ENCODE measurements at regions not wholly inside any gene's neighbourhood (a gene's known extent, or its start where the extent isn't known, plus 50 kb on each side); places are given as distances from the start of the nearest gene placed in this dataset.
"Not testable (repeated sequence)": the region's sequence is repeated elsewhere in the genome, so short reads cannot be mapped to it uniquely, and the experiment has no call there.

DNA sequence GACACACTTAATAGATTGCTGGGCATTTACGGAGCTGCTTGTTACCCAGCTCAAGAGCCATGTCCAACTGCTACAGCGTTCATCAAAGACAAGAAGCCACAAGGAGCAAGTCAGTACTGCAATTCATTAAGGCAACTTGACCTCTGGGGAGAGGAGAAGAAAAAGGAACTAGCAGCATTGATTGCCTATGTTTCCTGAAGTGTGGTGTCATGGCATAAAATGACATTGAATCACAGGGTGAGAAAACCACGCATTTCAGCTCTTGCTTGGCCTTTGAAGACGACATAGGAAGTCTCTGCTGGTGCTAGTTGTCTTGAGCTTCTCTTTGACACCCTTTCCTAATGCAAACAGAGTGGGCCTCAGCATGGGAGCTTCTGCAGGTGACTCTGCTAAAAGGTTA, 139.1 kb downstream of the CDH26 start:
- no peak for DNase-seq (ENCODE audit: low spot score)

DNA sequence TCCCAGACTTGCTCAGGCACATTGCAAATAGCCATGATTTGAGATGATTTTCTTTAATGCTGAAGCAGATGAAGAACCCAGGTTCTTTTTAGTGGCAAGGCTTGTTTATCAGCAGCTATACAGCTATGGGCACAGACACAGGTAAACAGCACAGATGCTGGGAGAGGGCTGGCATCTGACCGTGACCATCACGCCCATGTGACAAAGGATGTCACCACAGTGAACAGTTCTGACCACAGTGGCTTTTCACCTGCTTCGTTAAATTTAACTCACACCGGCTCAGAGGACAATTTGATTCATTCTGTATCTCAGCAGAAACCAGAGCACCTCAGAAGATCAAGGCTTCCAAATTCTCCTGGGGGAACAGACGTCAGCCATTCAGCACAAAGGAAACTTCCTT, 142.6 kb downstream of the CDH26 start:
- no peak for DNase-seq (ENCODE audit: low spot score)

DNA sequence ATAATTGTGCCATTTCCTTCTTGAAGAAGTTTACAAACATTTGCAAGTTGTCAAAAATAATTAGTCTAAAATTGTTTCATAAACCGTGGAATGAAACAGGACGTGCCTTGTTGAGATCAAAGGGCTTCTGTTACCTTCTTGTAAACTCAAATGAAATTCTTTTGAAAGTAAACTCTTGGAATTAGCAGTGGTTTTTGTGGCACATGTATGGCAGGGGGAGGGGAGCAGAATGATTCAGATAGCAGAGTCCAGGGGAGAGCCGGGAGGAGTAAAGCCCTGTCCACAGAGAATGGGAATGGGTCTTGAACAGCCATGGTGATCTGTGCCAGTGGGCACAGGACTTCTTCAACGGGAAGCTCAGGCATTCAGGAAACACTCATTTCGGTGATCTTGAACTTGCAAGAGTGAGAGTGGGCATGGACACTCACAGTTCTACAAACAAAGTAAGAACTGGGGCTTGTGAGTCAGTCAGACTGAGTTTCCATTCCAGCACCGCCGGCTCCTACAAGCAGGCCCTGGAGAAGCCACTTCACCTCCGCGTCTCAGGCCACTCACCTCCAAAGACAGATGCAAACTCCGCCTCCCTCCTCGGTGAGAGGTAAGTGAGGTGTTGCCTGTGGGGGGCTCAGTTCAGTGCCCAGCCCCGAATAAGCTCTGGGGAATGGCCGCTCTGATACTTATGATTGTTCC, 143.1 kb downstream of the CDH26 start:
- no peak for DNase-seq (ENCODE audit: low spot score)

DNA sequence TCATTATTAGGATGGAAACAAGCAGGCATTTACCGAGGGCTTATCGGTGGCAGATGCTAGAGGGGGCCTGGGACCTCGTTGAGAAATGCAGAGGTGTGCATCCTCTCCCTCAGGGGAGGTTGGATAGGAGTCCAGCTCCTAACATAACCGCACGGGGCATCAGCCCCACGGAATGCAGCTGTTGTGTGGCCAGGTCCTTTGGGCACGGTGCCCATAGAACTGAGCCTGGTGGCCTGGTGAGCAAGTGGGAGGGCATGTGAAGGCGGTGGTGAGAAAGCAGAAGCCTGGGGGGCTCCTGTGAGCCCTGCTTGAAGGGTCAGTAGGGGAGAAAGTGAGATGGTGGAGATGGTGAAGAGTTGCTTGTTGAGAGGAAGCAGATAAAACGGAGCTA, 143.7 kb downstream of the CDH26 start:
- no peak for DNase-seq (ENCODE audit: low spot score)

DNA sequence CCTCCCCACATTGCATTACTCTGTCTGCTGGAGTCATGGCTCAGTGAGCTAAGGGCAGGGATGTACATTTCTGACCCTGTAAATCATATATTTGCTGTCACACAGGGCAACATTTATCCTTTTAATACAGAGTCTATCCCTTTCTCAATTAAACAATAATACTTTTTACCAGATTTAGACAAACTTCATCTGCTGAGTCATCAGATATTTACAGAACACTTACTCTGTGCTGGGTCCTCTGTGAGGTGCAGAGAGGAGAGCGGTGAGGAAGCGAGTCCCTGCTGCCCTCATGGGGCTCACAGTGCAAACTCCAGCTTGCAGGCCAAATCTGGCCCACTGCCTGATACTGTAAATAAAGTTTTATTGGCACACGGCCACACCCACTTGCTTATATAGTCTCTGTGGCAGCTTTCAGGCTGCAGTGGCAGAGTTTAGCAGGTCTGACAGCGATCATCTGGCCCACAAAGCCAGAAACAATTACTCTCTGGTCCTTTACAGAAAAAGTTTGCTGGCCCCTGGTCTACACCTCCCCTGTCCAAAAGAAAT, 144.5 kb downstream of the CDH26 start:
- DNase-seq (ENCODE audit: low spot score), result no peak

DNA sequence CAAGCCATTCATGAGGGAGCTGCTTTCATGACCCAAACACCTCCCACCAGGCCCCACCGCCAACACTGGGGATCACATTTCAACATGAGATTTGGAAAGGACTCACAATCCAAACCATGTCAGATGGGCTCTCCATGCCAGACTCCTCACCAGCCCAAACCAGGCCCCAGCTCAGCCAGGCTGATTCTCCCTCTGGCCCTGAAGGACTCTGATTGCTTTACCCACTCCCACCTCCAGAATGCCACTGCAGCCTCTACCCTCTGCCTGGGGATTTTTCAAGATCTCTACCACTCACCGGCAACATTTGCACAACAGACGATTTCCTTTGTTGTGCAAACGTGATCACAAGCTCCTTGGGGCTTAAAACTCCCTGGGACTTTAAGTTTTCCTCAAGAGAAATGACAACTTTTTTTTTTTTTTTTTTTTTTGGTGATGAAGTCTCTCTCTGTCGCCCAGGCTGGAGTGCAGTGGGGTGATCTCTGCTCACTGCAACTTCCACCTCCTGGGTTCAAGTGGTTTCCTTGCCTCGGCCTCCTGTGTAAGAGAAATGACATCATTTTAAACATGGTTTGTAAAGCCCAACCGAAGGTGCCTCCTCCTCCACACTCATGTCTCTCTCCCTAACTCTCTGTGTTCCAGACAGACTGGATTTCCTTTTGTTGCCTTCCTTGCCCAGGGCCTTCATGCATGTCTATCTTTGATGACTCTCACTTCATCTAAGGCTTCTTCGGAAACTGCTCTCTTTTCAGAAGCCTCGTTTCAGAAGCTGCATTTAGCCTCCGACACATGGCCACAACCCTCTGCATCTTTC, 147.0 kb downstream of the CDH26 start:
- no peak for DNase-seq (ENCODE audit: low spot score)

DNA sequence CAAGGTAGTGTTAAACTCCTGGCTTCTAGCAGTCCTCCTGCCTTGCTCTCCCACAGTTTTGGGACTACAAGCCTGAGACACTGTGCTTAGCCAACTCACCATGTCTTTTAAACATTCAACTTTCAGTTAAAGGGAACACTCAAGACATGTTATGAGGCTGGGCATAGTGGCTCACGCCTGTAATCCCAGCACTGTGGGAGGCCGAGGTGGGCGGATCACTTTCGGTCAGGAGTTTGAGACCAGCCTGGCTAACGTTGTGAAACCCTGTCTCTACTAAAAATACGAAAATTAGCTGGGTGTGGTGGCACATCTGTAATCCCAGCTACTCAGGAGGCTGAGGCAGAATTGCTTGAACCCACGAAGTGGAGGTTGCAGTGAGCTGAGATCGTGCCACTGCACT, 148.0 kb downstream of the CDH26 start:
- DNase-seq (ENCODE audit: low spot score), result not testable (repeated sequence)

DNA sequence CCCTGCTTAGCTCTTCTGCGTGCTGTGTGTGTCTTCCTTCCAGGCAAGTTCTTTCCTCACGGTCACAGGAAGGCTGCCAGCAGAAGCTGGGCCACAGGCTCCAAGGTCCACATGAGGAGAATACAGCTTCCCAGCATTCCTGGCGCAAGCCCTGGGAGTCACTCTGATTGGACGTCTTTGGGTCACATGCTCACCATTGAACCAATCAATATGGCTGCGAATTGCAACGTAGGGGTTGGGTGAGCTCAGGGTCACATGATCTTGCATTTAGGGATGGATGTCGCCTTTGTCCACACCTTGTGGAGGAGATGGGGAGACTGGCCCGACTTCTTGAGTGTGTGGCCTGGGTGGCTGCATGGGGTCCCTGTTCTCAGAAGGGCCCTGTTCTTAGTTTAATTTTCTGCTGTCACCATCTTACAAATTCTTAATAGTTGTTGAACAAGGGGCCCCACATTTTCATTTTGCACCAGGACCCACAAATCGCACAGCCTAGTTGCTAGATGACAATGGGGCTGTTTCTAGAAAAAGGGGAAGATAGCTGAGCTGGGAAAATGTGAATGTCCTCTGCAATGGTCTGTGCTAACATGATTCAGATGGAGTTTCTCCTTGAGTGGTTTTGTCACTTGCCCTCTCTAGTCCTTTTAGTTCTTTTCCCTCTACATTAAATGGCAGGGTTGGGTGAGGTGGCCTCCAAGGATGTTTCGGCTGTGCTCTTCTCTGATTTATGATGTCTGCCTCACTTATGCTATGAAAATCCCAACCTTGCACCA, 149.6 kb downstream of the CDH26 start:
- DNase-seq (ENCODE audit: low spot score), result no peak

DNA sequence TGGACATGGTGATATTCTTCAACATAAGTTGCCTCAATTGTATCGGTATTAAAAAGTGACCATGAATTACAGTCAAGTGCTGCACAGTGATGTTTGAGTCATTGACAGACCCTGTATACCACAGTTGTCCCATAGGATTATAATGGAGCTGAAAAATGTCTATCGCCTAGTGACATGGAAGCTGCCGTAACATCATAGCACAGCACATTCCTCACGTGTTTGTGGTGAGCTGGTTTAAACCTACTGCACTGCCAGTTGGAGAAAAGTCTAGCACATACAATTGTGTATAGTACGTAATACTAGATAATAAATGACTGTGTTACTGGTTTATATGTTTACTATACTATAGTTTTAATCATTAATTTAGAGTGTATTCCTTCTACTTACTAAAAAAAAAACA, 150.2 kb downstream of the CDH26 start:
- DNase-seq (ENCODE audit: low spot score), result peak; percentile 48

DNA sequence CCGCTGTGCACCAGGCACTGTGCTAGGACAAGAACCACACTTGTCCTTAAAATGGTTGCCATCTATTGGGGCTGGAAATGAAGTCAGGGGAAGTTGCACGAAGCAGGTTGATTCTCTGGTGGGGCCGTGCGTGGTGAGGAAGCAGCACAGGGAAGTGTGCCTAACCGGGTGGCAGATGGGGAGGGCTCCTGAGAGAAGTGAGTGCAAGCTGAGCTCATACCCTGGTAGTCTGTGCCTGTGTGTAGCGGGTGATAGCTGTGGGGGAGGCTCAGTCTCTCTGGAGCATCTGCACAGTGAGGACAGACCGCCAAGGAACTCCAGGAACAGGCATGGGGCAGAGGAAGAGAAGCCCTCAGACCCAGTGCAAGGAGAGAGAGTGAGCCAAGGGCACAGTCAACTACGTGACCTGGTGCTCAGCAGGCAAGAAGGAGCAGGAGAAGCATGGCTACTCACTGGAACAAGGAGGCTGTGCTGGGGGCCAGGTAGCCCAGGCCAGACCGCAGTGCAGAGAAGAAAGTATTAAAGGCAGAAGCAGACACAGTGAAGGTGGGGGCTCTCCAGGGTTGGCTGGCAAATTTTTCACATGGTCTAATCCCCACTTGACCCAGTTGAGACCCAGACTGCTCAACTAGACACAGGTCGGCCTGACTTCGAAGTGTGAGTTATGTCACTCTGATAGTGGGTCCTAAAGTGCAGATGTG, 155.0 kb downstream of the CDH26 start:
- DNase-seq (ENCODE audit: low spot score), result no peak

DNA sequence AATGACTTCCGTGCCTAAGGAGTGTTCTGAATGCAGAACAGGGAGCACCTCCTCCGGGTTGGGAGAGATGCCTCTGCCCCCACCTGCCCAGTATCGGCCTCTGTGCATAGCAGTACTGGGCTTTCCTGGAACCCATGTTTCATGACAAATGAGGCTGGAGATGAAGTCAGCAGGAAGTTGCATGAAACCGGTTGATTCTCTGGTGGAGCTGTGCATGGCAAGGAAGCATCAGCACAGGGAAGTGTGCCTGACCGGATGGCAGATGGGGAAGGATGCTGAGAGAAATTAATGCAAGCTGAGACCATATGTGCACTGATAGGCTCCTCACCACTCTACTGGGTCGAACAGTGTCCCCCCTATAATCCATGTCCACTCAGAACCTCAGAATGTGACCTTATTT, 155.5 kb downstream of the CDH26 start:
- no peak for DNase-seq (ENCODE audit: low spot score)

DNA sequence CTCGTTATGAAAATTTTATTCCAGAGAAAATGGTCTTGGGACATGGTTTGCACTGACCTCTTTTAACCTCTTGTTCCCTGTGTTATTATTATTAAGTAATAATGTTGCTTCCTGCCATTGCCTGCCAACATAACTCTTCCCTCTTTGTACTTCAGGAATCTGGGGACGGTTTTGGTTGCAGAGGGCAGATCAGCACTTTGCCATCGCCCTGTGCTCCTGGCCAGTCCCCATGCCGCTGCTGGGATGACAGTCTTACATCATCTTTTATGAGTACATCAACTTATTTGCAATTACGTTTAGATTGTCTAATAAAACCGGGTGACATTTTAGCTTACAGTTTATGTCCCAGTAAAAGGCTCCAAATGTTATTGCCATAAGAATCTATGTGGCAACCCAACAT, 157.2 kb downstream of the CDH26 start:
- DNase-seq (ENCODE audit: low spot score), result no peak

DNA sequence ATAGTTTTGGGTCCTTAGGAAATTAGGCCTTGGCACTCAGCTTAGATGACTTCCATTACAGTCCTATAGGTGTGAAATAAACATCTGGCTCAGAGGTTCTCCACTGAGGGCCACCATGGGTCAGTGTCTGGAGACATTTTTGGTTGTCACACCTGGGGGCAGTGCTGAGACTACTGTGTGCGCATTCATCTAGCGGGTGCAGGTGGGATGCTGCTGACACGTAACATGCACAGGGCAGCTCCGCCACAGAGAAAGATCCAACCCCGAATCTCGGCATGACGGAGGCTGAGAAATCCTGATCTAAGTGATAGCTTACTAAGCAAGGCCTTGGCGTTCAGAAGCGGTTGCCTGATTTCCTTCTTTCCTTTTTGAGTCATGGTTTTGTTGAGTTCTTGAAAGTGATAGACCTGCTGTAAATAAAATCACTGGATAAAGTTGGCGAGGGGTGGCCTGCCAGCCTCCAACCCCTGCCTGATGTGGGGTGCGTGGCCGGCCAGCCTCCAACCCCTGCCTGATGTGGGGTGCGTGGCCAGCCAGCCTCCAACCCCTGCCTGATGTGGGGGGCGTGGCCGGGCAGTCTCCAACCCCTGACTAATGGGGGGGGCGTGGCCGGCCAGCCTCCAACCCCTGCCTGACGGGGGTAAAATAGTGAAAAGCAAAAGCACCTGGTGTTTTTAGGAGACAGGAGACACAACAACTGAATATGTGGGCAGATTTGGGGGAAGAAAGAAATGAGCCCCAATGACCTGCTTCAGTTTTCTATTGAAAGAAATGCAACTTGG, 158.1 kb downstream of the CDH26 start:
- no peak for DNase-seq (ENCODE audit: low spot score)

DNA sequence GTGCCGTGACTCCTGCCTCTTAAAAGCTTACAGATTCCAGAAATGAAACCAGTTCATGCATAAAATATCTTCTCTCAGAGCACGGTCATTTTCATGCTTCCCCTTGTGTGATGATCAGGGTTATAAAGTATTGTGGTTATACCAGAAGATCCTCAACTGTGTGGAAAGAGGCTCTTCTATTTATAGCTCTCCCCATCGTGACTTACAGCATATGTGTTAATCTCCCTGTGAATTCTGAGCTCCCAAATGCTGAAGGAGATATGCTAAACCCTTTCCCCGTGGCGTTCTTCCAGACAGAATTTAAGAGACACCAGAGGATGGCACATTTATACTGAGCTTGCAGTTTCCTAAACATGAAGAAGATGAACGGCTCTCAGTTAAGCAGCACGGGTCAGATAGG, 158.8 kb downstream of the CDH26 start:
- DNase-seq (ENCODE audit: low spot score), result no peak

DNA sequence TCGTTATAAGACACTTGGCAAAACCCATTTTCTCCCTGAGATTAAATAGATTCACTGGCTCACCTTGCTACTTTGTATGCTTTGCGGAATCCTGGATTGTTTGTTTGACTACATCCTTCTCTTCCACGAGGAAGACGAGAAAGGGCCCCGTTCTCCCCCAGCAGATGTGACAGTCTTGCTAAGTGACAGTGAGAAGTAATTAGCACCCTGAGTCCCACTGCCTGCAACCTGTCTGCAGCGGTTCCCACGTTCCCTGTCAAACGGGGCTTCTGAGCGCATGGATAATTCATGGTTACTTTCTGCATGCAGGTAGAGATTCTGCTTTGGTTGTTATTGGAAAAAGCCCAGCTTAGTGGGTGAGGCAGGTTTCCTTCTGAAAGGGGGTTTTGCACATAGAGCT, 163.7 kb downstream of the CDH26 start:
- DNase-seq (ENCODE audit: low spot score), result no peak

DNA sequence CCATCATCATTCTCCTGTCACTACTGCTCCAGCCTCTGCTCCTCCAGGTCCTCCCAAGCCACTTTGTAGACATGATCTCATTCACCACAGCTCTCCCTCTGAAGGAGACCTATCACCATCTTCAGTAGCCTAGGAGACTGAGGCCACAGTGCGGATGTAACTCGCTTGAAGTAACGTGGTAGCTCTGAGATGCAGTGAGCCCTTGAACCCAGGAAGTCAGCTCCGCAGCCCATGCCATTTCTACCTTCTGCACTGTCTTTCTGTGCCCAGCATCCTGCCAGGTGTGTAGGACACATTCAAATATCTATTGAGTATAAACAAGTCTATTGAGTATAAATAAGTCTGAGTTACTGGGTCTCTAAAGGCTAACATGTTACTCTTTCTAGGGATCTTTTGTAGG, 164.4 kb downstream of the CDH26 start:
- DNase-seq (ENCODE audit: low spot score), result no peak

DNA sequence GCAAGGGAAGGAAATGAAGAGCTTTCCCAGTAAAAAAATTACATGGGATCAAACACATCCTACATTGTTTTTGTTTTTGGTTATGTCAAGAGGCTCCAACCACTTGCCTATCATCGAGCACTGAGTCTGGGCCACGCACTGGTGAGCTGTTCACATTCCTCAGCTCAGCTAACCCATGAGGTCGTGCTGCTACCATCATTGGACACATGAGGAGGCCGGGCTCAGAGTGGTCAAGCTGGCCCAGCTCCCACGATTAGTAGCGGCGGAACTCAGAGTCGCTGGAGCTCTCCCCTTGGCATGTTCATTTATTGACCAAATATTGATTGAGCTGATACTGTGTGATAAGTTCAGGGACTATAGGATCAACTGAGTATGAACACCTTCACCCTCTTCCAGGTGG, 164.9 kb downstream of the CDH26 start:
- no peak for DNase-seq (ENCODE audit: low spot score)

DNA sequence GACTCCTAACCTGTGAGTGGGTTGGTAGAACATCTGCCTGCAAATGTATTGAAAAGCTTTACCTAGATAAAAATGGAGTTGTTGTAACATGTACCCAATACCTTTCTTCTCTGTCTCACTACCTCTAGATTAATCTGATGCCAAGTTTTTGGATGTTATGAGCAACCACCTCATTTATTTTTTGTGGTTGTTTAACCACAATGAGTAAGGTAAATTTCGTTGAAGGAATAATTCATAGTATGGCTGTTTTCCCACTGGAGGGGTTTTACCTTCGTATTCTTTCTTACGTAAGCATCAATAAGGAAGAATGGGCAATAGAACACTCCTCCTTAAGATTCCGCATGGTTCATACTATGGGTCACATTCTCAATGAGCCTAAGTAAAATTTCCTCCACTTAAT, 165.4 kb downstream of the CDH26 start:
- DNase-seq (ENCODE audit: low spot score), result no peak

DNA sequence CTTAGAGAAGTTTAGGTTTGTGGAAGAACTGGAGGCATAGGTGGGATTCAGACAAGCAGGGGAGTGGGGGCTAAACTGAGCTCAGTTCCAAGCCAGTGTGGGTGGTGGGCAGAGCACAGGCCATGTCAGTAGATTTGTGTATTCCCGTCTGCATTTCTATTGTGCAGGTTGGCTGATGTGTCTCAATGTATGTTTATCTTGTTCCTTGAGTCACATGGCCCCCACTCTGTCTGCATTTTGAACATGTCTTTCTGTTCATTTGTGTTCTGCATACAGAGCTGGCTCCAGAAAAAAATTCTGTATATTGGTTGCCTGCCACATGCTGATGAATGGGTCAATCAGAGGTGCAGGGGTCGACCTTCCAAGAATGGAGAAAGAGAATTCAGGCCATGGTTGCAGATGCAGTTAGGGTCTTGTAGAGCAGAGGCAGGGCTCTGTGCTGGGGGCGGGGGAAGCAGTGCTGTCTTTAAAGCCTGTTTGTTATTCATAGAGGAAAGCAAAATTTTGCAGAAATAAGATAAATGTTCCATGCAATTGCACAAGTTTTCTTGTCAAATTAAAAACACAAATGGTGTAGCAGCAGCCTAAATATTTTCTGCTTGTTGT, 166.7 kb downstream of the CDH26 start:
- no peak for DNase-seq (ENCODE audit: low spot score)

DNA sequence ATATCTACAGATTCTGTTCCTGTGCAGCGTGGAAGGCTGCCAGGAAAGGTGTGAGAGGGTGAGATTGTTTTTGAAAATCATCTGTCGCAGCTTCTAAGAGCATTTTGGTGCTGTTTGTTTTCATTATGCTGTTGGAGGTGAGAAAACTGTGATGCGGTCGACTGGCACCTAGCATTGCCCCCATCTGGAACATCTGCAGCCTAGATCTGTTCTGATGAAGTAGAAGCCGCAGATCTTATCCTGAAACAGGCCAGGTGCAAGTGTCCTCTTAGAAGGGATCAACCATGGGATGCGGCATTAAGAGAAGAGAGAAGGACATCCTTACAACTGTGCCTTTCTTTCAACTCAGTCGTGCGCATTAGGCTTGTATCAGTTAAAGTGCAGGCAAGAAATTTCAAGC, 167.3 kb downstream of the CDH26 start:
- no peak for DNase-seq (ENCODE audit: low spot score)

DNA sequence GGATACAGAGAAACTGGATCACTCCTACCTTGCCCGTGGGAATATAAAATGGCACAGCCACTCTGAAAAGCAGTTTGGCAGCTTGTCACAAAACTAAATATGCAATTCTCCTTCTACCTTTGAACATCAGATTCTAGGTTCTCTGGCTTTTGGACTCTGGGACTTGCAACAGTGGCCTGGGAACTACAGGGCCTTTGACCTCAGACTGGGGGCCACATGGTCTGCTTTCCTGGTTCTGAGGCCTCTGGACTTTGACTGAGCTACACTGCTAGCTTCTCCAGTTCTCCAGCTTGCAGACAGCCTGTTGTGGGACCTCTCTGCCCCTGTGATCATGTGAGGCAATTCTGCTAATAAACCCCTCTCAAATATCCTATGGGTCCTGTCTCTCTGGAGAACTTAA, 168.8 kb downstream of the CDH26 start:
- DNase-seq (ENCODE audit: low spot score), result no peak
